Activated T-cell treated with anti-CD3 and anti-CD28 coated beads, Interleukin-2, amount 50 U/mL, for 72 hours (primary cell): ENCODE measurements at regions not wholly inside any gene's neighbourhood (a gene's known extent, or its start where the extent isn't known, plus 50 kb on each side); places are given as distances from the start of the nearest gene placed in this dataset.

Experiments used
- ATAC-seq, 2 donors: fragments of 150-1000 bp; cut with Tn5 transposase; replicated peaks in 1 of 2; 2 replicates each; pipeline ENCODE4 v1.10.0; 2021; ENCODE audit warnings: moderate library complexity in 2 of 2, mild to moderate bottlenecking in 1 of 2
- DNase-seq, 2 donors: peaks; one replicate each; pipeline ENCODE4 v3.0.0; 2021 to 2022; ENCODE audit warnings: mixed read lengths in 1 of 2
- H3K27ac Mint-ChIP-seq: one replicate; pipeline ENCODE4 v1.8.0; 2022; ENCODE audit warnings: mild to moderate bottlenecking, moderate library complexity, mixed read lengths
- H3K27me3 Mint-ChIP-seq: one replicate; pipeline ENCODE4 v1.8.0; 2022; ENCODE audit warnings: low read depth, mixed read lengths
- H3K36me3 Mint-ChIP-seq, 2 donors: one replicate each; pipeline ENCODE4 v1.8.0; 2022; ENCODE audit warnings: mixed read lengths in 2 of 2, mild to moderate bottlenecking in 1 of 2; ENCODE audit not compliant: insufficient read depth in 2 of 2
- H3K4me1 Mint-ChIP-seq: one replicate; pipeline ENCODE4 v1.8.0; 2022; ENCODE audit warnings: low read depth, mixed read lengths
- H3K4me3 Mint-ChIP-seq, 2 donors: one replicate each; pipeline ENCODE4 v1.8.0; 2022; ENCODE audit warnings: mild to moderate bottlenecking in 2 of 2, mixed read lengths in 2 of 2, moderate library complexity in 2 of 2
- H3K9me3 Mint-ChIP-seq, 2 donors: one replicate each; pipeline ENCODE4 v1.8.0; 2022; ENCODE audit warnings: mixed read lengths in 2 of 2

DNA sequence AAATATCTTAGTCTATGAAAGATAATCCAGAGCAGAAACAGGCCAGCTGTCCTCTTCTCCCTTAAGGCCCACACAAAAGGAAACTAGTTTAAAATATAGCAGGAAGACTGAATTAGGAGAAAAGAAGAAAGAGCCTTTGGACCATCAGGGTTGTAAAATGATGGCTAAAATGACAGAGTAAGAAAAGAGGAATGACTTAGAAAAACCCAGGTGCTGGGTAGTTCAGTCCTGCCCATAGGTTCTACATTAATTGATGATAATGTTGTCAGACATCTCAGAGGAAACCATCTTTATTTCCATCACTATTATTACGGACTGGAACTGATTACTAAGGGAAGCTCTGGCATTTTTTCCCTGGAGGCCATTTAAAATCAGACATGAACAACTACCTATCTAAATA, 142.8 kb upstream of the STT3B start:
- Mint-ChIP-seq H3K27ac (no peak overlapping the region), H3K4me3 (no peak overlapping the region), H3K27me3 (no peaks in the 10 kb centered on the region), H3K4me1 (peaks cover 7% of the 10 kb centered on the region), H3K36me3 (peaks cover 2 to 4% of the 10 kb centered on the region in 2 donors), H3K9me3 (peaks cover 4 to 5% of the 10 kb centered on the region in 2 donors)
- no peak for ATAC-seq
- DNase-seq = no peak

DNA sequence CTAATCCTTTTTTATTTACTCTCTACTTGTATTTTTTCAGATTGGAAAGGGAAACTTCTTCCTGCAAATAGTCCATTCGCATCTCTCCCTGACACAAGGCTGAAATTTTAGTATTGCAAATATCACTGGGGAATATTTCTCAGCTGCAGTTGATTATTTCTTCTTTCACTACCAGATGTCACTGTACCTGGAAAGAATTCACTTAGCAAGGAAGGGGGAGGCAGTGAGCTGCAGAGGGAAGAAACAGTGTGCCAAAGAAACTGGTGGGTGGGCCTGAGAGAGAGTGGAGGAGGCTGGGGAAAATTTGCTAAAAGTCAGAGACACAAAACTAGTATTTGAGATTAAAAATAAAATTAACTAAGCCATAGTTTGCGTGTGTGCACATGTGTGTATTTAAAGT, 142.3 kb upstream of the STT3B start:
- no peak overlapping the region for H3K4me3 Mint-ChIP-seq
- DNase-seq (no peak), ATAC-seq (no peak)
- peaks cover 7% of the 10 kb centered on the region for H3K4me1 Mint-ChIP-seq
- H3K36me3 Mint-ChIP-seq = peaks cover 2 to 4% of the 10 kb centered on the region in 2 donors
- peaks cover 4 to 5% of the 10 kb centered on the region in 2 donors for H3K9me3 Mint-ChIP-seq
- no peak overlapping the region for H3K27ac Mint-ChIP-seq
- no peaks in the 10 kb centered on the region for H3K27me3 Mint-ChIP-seq

GRCh38 chr3:31391150-31391549, 141.6 kb upstream of the STT3B start:
- DNase-seq (no peak), ATAC-seq (no peak)
- no peaks in the 10 kb centered on the region for H3K27me3 Mint-ChIP-seq
- no peak overlapping the region for H3K4me3 Mint-ChIP-seq
- H3K36me3 Mint-ChIP-seq = peaks cover 2 to 4% of the 10 kb centered on the region in 2 donors
- H3K9me3 Mint-ChIP-seq = peaks cover 4 to 5% of the 10 kb centered on the region in 2 donors
- peaks cover 7% of the 10 kb centered on the region for H3K4me1 Mint-ChIP-seq
- H3K27ac Mint-ChIP-seq = no peak overlapping the region

DNA sequence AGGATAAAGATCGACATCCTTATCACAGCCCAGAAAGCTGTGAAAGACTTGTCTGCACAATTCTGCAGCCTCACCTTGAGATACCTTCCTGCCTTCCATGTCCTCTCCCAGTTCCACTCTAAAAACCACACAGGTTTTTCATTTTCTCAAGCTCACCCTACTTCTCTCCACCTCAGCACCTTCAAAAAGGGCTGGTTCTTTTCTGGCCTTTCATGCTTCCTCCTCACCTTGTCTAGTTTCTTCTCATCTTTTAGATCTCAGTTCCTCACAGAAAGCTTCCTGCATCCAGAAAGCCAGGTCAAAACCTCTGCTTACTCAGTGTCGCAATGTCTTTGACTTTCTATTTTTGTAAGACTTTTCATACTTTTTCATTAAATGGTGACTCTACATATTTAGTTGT, 140.2 kb upstream of the STT3B start:
- no peak for ATAC-seq
- DNase-seq = no peak
- Mint-ChIP-seq H3K27me3 (no peaks in the 10 kb centered on the region), H3K36me3 (peaks cover 0 to 2% of the 10 kb centered on the region in 2 donors), H3K9me3 (no peaks in the 10 kb centered on the region), H3K4me1 (peaks cover 7% of the 10 kb centered on the region), H3K4me3 (no peak overlapping the region), H3K27ac (no peak overlapping the region)

DNA sequence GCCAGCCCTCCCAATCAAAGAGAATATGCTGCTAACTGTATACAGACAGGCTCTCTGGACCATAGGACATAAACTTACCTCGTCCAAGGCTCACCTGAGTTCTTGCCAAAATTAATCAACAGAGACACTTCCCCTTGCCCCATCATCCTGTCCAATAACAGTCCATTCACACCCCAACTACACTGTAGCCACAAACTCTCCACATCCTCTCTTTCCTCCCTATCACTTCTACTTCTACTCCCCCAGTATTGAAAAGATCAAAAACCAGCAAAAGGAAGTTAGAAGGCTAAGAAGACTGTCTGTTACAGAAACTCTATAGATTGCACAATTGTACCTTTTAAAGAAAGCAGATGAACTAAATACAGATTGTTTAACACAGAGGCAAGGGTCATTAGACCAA, 133.5 kb upstream of the STT3B start:
- Mint-ChIP-seq H3K4me3 (no peak overlapping the region), H3K9me3 (peaks cover 0 to 1% of the 10 kb centered on the region in 2 donors), H3K4me1 (peaks cover 12% of the 10 kb centered on the region), H3K27me3 (no peaks in the 10 kb centered on the region), H3K27ac (no peak overlapping the region), H3K36me3 (no peaks in the 10 kb centered on the region)
- no peak for ATAC-seq
- no peak for DNase-seq

- no peak overlapping the region for H3K27ac Mint-ChIP-seq
- peaks cover 12% of the 10 kb centered on the region for H3K4me1 Mint-ChIP-seq
- ATAC-seq (no peak), DNase-seq (no peak)
- no peak overlapping the region for H3K4me3 Mint-ChIP-seq
- peaks cover 0 to 1% of the 10 kb centered on the region in 2 donors for H3K9me3 Mint-ChIP-seq
- no peaks in the 10 kb centered on the region for H3K27me3 Mint-ChIP-seq
- no peaks in the 10 kb centered on the region for H3K36me3 Mint-ChIP-seq
Measured at GRCh38 chr3:31402117-31402516, 130.6 kb upstream of the STT3B start.

- Mint-ChIP-seq H3K9me3 (peaks cover 0 to 1% of the 10 kb centered on the region in 2 donors), H3K4me1 (peaks cover 12% of the 10 kb centered on the region), H3K36me3 (no peaks in the 10 kb centered on the region), H3K4me3 (no peak overlapping the region), H3K27ac (no peak overlapping the region), H3K27me3 (no peaks in the 10 kb centered on the region)
- ATAC-seq (no peak), DNase-seq (no peak)
Measured at GRCh38 chr3:31403197-31403596, 129.5 kb upstream of the STT3B start.

DNA sequence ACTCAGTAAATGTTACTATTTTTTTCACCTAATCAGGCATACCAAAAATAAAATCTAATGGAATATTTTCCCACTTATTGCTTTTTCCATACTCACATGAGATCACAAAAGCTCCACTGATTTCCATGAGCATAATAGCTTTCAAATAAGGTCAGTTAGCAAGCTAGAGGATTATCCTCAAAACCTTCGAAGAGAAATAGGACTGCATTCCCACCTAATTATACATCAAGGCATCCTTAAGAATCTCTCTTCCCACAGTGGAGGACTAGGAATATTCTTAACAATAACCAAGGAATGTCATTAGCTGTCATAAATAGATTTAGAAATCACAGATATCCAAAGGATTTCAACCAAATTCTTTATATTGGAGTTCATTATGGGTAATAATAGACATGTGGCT, 127.9 kb upstream of the STT3B start:
- DNase-seq = no peak
- Mint-ChIP-seq H3K27me3 (no peaks in the 10 kb centered on the region), H3K9me3 (peaks cover 0 to 1% of the 10 kb centered on the region in 2 donors), H3K4me1 (peaks cover 4% of the 10 kb centered on the region), H3K27ac (no peak overlapping the region), H3K4me3 (no peak overlapping the region), H3K36me3 (no peaks in the 10 kb centered on the region)
- ATAC-seq = no peak

DNA sequence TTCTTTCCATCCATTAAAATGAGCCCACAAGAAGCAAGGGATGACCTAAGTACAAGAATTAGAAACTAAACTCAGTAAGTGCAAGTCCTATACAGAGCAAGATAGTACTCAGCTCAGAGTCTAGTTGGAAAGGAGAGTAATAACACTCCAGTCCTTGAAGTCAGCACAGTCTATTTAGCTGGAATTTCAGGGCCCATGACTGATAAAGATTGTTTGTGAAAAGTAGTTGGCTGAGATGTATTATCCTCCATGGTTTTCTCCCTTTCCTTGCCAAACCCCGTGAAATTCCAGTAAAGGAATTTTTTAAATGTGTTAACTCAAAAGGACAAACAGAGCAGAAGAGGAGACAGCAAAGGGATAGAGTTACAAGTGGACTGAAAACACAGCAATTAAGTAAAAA, 127.2 kb upstream of the STT3B start:
- no peak for ATAC-seq

DNA sequence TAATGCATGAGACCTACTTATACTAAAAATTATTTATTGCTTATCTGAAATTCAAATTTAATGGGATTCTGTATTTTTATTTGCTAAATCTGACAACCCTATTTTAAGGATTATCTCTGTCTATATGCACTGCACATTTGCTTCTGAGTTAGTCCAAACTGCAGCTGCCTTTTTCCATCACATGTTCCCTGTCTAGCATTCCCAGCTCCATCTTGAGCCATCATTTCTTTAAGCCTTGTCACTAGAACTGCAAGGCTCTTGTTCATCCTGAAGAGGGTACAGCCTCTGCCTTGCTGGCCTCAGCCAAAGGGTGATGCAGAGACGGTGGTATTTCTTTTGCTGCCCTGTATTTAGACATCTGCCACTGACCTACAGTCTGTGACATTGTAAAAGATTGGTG, 125.8 kb upstream of the STT3B start:
- Mint-ChIP-seq H3K4me1 (no peaks in the 10 kb centered on the region), H3K9me3 (peaks cover 2 to 3% of the 10 kb centered on the region in 2 donors), H3K36me3 (no peaks in the 10 kb centered on the region), H3K4me3 (no peak overlapping the region), H3K27ac (no peak overlapping the region), H3K27me3 (no peaks in the 10 kb centered on the region)
- ATAC-seq = no peak
- no peak for DNase-seq

More for the DNA sequence above, 127.2 kb upstream of the STT3B start:
- no peaks in the 10 kb centered on the region for H3K36me3 Mint-ChIP-seq
- no peaks in the 10 kb centered on the region for H3K4me1 Mint-ChIP-seq
- no peaks in the 10 kb centered on the region for H3K27me3 Mint-ChIP-seq
- peaks cover 1 to 2% of the 10 kb centered on the region in 2 donors for H3K9me3 Mint-ChIP-seq
- no peak overlapping the region for H3K27ac Mint-ChIP-seq
- DNase-seq = no peak
- no peak overlapping the region for H3K4me3 Mint-ChIP-seq

GRCh38 chr3:31407665-31408064, 125.1 kb upstream of the STT3B start:
- H3K4me3 Mint-ChIP-seq = no peak overlapping the region

DNA sequence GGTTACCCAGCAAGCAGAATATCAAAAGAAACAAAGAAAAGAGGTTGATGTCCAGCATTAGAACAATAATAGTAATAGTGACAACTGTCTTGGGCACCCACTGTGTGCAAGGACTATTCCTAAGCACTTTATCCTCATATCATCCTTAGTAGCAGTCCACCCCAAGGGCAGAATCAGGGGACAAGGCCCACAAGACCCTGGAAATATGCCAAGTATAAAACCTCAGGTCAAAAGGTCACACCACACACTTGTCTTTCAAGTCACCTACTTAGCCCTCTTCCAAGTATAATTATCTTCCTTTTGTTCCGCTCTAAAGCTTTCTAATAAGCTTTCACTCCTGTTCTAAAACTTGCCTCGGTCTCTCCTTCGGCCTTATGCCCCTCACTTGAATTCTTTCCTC, 124.0 kb upstream of the STT3B start:
- peaks cover 2 to 3% of the 10 kb centered on the region in 2 donors for H3K9me3 Mint-ChIP-seq
- no peak for DNase-seq
- H3K4me1 Mint-ChIP-seq = no peaks in the 10 kb centered on the region
- ATAC-seq = no peak
- H3K27me3 Mint-ChIP-seq = no peaks in the 10 kb centered on the region
- no peaks in the 10 kb centered on the region for H3K36me3 Mint-ChIP-seq
- H3K4me3 Mint-ChIP-seq = no peak overlapping the region
- no peak overlapping the region for H3K27ac Mint-ChIP-seq

More at GRCh38 chr3:31407665-31408064, 125.1 kb upstream of the STT3B start:
- Mint-ChIP-seq H3K27ac (no peak overlapping the region), H3K36me3 (no peaks in the 10 kb centered on the region), H3K4me1 (no peaks in the 10 kb centered on the region), H3K27me3 (no peaks in the 10 kb centered on the region), H3K9me3 (peaks cover 2 to 3% of the 10 kb centered on the region in 2 donors)
- DNase-seq (no peak), ATAC-seq (no peak)

GRCh38 chr3:31409389-31409788, 123.3 kb upstream of the STT3B start:
- Mint-ChIP-seq H3K36me3 (no peaks in the 10 kb centered on the region), H3K4me3 (no peak overlapping the region), H3K4me1 (no peaks in the 10 kb centered on the region), H3K9me3 (peaks cover 2 to 3% of the 10 kb centered on the region in 2 donors), H3K27ac (no peak overlapping the region), H3K27me3 (no peaks in the 10 kb centered on the region)
- no peak for DNase-seq
- no peak for ATAC-seq

DNA sequence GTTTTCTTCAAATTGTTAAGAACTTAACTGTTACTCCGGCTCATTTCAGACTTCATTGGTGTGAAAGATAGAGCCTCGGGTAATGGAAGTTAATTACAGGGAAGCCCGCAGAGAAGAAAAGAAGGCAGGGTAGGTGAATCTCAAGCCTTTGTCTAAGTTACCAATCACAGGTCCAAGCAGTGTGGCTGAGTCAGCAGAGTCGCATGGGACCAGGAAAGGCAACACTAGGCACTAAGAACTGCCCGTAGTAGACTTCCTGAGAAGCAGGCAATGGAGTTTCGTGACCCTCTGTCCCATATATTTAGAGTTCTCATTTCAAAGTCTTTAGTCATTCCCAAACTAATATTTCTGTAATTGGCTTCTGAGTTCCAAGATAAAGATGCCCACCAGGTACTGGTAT, 122.9 kb upstream of the STT3B start:
- no peak for DNase-seq
- Mint-ChIP-seq H3K36me3 (no peaks in the 10 kb centered on the region), H3K27ac (no peak overlapping the region), H3K4me1 (no peaks in the 10 kb centered on the region), H3K4me3 (no peak overlapping the region), H3K27me3 (no peaks in the 10 kb centered on the region), H3K9me3 (peaks cover 2 to 3% of the 10 kb centered on the region in 2 donors)
- no peak for ATAC-seq
